H54 (cell line): ENCODE measurements at regions not wholly inside any gene's neighbourhood (a gene's known extent, or its start where the extent isn't known, plus 50 kb on each side); places are given as distances from the start of the nearest gene placed in this dataset.
"Not testable (repeated sequence)": the region's sequence is repeated elsewhere in the genome, so short reads cannot be mapped to it uniquely, and the experiment has no call there.

Experiments used
- DNase-seq: peaks from one replicate; pipeline ENCODE4 v3.0.0; 2011; ENCODE audit warnings: low spot score, mixed read lengths; ENCODE audit not compliant: insufficient read length
- FAIRE-seq: peaks from 3 replicates; lab custom pipeline; 2011; peaks lifted over from hg19 to GRCh38; lab: Jason Lieb, UNC
- POLR2A ChIP-seq: IDR thresholded peaks from 2 replicates; pipeline ENCODE4 v1.6.1; 2011; ENCODE audit warnings: low read depth, mild to moderate bottlenecking, low read length

DNA sequence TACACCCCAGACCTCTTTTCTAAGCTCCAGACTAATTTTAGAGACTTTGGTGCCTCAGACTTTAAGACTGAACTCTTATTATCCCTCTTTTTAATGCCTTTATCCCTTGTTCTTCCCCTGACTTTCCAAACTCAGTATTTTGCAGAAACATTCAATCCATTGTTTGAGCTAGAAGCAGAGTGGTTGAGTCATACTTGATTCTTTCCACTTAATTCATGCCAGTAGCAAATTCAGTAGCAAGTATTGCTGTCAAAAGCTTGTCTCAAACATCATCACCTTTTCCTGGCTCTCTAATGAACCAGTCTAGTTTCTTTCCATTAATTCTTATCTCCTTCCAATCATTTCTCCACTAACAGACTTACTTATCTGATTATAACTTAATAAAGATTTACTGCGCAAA, 699.7 kb upstream of the ZNF804A start:
- DNase-seq (no peak), FAIRE-seq (peak; percentile 60)
- no peak for TF ChIP-seq POLR2A

DNA sequence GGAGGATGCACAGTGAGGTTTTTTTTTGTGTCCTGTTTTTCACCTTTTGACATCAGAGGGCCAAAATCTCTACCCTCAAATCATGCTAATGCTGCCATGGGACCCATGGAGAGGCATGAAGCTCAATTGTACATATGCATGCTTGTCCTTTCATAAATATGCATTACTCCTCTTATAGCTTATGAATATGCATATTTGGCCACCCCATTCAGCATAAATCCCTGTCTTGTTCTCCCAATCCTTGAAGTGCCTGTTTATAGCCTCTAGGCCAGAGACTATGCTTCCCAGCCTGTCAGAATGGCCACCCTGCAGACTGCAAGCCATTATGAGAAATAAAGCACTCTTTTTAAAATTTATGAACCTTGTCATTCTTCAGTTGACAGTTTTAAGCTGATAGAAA, 696.4 kb upstream of the ZNF804A start:
- DNase-seq: no peak

DNA sequence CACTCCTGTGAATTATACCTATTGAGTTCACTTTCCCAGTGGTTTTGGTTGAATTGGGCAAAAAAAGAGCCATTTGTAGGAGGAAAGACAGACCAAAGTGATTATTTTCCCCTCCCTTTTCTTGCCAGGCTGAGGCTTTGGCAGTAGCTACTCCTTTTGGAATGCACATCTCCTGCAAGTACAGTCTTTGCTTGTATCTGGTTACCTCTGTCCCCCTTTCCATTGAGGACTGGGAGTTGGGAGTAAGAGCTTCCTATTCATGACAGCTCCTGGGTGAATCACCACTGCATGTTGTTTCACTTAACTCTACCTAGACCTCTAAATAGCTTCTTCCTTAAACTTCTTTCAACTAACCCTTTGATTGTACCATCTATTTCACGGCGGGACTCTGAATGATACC, 695.3 kb upstream of the ZNF804A start:
- DNase-seq (no peak), FAIRE-seq (no peak)
- TF ChIP-seq POLR2A: no peak

More for the DNA sequence above, 696.4 kb upstream of the ZNF804A start:
- no peak for FAIRE-seq
- no peak for TF ChIP-seq POLR2A

DNA sequence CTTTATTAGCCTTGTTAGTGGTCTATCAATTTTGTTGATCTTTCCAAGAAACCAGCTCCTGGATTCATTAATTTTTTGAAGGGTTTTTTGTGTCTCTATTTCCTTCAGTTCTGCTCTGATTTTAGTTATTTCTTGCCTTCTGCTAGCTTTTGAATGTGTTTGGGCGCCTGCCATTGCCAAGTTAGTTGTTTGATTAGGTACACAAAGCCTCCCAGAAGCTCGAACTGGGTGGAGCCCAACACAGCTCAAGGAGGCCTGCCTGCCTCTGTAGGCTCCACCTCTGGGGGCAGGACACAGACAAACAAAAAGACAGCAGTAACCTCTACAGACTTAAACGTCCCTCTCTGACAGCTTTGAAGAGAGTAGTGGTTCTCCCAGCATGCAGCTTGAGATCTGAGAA, 682.3 kb upstream of the ZNF804A start:
- FAIRE-seq, DNase-seq: not testable (repeated sequence)

DNA sequence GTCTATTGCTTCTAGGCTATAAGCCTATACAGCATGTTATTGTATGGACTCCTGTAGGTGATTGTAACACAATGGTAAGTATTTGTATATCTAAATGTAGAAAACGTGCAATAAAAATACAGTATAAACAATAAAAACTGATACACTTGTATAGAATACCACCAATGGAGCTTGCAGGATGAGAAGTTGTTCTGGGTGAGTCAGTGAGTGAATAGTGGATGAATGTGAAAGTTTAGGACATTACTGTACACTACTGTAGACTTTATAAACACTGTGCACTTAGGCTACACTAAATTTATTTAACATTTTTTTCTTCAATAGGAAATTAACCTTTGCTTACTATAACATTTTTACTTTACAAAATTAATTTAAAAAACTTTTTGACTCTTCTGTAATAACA, 679.2 kb upstream of the ZNF804A start:
- no peak for TF ChIP-seq POLR2A
- FAIRE-seq: no peak
- no peak for DNase-seq

DNA sequence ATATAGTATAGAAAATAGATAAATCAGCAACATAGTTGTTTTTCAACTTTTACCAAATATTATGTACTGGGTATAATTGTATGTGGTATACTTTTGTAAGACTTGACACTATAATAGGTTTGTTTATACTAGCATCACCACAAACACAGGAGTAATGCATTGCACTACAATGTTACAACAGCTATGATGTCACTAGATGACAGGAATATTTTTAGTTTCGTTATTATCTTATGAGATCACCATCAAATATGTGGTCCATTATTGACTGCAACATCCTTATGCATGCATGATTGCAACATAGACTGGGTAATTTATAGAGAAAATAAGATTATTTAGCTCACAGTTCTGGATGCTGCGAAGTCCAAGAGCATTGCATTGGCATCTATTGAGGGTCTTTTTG, 678.4 kb upstream of the ZNF804A start:
- TF ChIP-seq POLR2A: no peak
- peak; percentile 23 for FAIRE-seq
- DNase-seq: no peak

DNA sequence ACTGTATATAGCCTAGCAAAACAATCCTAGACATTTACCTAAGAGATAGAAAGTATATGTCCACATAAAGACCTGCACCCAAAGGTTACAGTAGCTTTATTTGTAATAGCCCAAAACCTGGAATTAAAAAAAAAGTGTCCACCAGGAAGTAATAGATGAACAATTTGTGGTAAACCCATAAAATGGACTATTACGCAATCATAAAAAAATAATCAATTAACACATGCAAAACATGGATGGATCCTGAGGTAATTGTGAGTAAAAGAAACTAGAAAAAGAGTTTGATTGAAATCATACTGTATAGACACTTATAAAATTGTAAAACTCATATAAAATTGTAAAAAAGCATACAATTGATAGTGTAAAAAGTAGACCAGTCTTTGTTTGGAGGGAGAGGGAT, 673.0 kb upstream of the ZNF804A start:
- no peak for DNase-seq
- no peak for FAIRE-seq
- no peak for TF ChIP-seq POLR2A

DNA sequence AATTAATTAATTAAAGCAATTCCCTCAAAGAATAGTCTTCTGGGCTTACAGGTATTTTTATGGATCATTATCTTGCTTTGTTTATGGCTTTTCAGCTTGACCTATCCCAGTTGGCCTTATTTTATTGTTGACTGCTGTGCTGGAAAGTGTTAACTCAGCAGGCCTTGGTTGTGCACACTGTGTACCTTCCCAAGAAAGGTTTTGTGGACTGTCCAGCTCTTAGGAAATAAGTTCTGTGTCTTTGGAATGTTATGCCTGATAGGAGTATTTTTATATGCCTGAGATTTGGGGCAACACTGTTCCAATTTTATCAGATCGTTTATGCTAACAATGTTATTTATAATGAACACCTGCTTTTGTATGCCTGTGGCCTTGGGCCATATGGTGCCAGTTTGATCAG, 671.9 kb upstream of the ZNF804A start:
- no peak for DNase-seq
- TF ChIP-seq POLR2A: no peak
- no peak for FAIRE-seq

DNA sequence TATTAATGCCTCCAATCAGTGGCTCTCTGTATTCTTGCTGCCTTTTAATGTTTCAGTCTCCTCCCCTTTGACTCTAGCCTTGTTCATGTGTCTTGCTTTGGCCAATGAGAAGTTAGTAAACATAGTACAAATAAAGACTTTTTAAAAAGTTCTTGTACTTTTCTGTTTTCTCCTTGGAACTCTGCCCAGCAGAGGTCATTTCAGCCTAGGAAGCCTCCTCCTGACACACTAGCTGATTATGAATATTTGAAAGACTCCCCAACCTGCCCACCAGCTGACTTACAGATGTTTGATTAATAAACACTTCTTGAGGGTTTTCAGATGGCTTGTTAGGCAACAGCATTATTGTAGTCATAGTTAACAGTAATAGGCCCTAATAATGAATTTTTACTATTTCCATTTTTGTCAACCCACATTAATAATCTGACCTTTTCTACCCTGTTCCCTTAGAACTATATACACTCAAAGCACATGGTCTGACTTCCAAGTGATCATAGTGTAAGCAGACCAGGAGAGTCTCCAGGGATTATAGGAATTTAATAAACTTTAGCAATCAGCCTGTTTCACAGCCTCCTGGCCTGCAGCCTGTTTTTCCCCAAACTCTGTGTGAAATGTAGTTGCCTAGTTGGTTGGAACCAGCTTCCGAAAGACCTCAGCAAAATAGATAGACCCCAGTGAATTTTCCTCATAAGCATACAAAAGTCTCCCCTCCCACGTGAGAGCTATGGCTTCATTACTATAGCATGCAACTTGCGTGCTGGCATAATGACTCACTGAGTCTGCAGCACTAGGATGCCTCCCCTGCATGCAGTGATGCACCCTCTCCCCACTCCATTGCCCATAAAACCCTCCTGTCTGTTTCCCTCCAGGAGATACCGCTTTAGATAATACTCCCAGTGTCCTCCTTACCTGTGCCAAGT, 670.7 kb upstream of the ZNF804A start:
- no peak for DNase-seq
- no peak for TF ChIP-seq POLR2A
- no peak for FAIRE-seq

DNA sequence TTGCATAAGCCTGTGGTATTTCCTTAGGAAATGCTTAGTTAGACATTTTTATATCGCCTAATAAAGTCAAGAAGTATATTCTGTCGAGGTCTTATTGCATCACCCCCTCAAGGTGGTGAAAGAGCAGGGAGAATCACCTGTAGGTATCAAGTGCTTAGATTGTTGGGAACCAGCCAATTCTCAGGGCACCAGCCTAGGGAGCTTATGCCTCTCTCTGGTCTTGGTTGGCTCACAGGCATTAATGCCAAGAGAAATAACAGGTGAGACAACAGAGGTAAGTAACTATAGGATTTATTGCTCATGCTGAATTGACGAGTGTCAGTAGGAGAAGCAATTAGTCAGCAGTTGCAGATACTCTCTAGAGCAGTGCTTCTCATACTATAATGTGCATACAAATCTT, 663.3 kb upstream of the ZNF804A start:
- DNase-seq (no peak), FAIRE-seq (no peak)
- no peak for TF ChIP-seq POLR2A

DNA sequence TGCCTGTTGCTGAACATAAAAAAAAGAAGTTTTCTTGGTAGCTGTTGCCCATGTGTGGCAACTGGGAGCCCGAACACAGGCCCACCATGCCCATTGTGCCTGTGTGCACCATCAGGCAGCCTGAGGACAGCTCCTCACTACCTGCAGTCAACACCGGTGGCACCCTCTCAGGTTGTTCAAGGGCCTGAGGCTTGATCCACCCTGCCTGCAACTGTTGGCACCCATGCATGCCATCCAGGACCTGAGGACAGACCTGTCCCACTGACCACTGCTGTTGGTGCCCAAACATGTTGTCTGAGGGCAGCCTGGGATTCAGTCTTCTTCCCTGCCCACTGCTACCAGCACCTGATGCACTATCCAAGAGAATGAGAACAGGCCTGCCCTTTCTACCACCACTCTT, 661.1 kb upstream of the ZNF804A start:
- FAIRE-seq: no peak
- no peak for DNase-seq
- no peak for TF ChIP-seq POLR2A

DNA sequence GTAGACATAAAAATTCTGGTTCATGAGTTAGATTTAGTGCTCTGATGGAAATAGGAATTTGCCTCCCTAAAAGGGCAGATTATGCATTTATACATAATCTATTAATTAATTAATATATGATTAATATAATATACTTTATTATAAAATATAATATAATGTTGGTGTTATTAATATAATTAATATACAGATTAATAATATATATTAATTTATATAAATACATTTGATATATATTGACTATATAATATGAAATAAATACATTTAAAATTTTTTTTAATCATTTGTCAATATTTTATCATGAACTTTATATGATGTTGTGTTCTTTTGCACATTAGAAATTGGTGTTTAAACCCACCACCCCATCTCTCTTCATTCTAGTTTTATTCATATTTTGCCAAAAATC, 652.1 kb upstream of the ZNF804A start:
- FAIRE-seq: no peak
- no peak for TF ChIP-seq POLR2A
- DNase-seq: no peak

DNA sequence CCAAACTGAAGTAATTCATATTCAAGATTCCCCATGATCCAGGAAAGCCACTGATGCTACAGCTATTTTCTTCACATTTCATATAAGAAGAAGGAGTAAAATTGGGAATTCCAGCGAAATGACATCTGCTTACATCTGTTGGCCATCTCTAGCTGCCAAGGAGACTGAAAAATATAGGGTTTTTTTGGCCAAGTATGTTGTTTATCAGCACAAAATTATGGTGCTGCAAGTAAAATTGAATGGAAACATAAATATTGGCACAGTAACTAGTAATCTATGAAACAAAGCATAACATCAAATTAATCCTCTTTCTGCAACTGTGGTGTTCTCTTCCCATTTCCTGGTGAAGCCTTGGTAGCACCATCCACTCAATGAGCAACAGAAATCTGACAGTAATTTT, 649.5 kb upstream of the ZNF804A start:
- TF ChIP-seq POLR2A: no peak
- FAIRE-seq (no peak), DNase-seq (no peak)

DNA sequence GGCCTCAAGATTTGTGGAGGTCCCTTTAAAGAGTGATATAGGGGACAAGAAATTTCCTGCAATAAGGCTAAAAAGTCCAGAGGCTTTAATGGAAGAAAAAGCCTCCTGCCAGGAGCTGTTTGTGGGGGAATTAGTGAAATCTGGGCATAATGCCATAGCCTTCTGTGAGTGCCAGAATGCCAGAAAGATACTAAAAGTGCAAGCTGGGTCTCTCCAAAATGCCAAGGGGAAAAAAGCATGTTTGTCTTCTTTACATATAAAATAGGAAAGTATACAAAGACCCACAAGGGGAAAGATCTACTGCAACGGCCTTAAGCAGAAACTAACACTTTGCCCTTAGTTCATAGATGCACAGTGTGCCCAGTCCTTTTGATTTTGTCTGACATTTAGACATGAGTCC, 647.7 kb upstream of the ZNF804A start:
- FAIRE-seq (no peak), DNase-seq (no peak)
- no peak for TF ChIP-seq POLR2A

DNA sequence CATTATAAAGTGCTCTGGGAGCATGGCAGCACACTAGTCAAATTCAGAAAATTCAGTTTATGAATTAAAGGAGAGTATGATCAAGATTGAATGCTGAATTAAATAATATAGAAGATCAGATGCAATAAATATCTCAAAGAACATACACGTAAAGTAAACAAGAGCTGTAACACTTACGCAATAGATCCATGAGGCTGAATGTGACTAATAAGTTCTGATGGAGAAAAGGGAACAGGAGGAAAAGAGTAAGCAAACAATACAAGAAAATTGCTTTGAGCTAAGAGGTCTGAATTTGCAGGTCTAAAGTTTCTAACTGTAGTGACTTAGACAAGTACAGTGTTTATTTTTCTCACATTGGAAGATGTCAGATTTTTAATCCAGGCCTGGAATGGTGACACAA, 646.7 kb upstream of the ZNF804A start:
- no peak for TF ChIP-seq POLR2A
- FAIRE-seq (no peak), DNase-seq (no peak)

DNA sequence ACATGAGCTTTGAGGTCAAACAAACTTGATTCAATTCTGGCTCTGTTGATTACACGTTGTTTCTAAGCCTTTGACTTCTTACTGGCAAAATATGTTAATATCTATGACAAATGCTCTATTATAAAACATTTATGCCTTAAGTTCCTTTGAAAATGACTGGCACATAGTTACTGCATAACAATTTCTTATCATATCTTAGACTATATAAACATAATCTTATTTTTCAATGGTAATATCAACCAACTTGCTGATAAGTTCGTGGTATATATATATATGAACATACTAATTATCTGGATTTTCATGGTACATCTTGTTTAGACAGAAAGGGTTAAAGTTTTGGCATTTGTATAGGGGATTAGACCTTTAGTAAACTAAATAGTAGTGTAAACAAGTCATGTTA, 645.6 kb upstream of the ZNF804A start:
- DNase-seq: no peak
- no peak for TF ChIP-seq POLR2A
- no peak for FAIRE-seq
